HG02678 (cell line): ENCODE measurements at regions not wholly inside any gene's neighbourhood (a gene's known extent, or its start where the extent isn't known, plus 50 kb on each side); places are given as distances from the start of the nearest gene placed in this dataset.
"Not testable (repeated sequence)": the region's sequence is repeated elsewhere in the genome, so short reads cannot be mapped to it uniquely, and the experiment has no call there.

ENCODE experiments used
- ATAC-seq: cut with Tn5 transposase; IDR thresholded peaks from one replicate; pipeline ENCODE4 v1.9.1; 2021; ENCODE audit warnings: mild to moderate bottlenecking, moderate library complexity; ENCODE audit not compliant: unreplicated experiment

GRCh38 chr1:161454865-161455707, 50.2 kb upstream of the FCGR2A start:
- peak; percentile 16 for ATAC-seq

DNA sequence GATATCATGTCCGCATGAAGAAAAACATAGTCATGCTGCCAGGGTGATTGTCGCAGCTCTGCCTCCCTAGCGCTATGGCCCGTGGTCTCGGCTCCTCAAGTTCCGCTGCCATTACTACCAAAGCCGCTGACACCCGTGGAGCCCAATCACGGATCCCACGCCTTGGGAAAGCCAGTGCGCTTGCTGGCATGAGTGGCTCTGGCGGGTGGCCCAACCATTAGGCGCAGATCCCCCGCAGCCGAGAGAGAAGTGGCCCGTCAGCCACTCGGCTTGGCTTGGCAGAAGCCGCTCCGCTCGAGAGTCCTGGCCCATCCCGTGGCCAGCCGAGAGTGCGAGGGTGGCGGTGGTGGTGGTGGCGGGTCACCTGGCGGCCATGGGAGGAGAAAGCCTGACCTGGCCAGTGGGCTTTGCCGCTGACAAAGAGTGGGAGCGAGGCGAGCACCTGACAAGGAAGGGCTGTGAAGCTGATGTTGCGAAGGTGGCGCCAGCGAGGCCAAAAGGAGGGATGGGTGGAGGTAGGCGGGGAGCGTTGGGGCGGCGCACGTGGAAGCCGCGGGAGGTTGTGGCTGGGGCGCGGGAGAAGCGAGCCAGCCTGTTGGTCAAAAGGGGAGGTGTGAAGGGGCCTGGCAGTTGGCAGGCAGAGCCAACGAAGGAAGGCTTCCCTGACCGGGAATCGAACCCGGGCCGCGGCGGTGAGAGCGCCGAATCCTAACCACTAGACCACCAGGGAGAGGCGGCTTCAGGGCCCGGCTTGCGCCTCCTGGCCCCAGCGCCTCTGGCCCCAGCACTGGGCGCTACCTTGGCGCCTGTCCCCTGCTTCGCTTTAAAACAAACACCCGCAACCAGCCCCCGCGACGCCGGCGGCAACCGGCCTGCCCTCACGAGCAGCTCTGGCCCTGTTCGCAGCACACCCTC, 51.0 kb upstream of the FCGR2A start:
- peak; percentile 66 for ATAC-seq

DNA sequence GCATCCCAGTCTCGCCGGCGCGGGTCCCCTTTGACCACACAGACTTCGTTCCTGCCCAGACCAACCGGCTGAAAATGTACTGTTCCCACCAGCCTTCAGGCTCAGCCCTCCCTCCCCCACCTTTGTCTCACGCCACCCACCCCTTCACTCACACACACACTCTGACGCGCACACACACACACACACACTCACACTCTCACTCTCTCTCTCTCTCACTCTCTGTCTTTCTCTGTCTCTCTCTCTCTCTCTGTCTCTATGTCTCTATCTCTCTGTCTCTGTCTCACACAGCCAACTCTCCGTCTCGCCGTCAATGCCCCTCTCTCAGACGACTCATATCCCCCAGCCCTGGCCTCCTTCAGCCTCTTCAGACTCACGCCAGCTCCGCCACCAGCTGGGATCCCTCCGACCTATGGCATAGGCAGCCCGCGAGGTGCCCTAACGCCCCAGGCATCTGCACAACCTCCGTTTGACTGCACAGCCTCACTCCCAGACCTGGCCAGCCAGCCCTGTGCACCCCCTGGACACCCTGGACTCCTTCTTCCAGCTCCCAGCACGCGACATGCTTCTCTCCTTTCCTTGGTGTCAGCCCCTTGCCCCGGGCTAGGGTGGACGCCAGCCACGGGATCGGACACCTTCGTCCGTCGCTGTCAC, 53.4 kb upstream of the FCGR2A start:
- not testable (repeated sequence) for ATAC-seq

- peak; percentile 30 for ATAC-seq
Measured at GRCh38 chr1:161447760-161448332, 57.4 kb upstream of the FCGR2A start.

- ATAC-seq = peak; percentile 53
Measured at GRCh38 chr1:161447040-161447759, 58.1 kb upstream of the FCGR2A start.

DNA sequence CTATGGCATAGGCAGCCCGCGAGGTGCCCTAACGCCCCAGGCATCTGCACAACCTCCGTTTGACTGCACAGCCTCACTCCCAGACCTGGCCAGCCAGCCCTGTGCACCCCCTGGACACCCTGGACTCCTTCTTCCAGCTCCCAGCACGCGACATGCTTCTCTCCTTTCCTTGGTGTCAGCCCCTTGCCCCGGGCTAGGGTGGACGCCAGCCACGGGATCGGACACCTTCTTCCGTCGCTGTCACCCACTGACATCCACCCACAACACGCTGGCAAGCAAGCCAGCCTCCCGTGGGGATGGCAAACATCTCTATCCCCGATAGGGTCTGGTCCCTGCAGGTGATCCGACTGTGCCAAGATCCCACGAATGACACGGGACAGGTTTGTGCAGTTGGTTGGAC, 60.5 kb upstream of the FCGR2A start:
- not testable (repeated sequence) for ATAC-seq

DNA sequence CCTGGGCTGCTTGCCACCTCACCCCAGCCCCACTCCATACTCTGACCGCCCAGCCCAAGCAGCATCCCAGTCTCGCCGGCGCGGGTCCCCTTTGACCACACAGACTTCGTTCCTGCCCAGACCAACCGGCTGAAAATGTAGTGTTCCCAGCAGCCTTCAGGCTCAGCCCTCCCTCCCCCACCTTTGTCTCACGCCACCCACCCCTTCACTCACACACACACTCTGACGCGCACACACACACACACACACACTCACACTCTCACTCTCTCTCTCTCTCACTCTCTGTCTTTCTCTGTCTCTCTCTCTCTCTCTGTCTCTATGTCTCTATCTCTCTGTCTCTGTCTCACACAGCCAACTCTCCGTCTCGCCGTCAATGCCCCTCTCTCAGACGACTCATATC, 61.0 kb upstream of the FCGR2A start:
- ATAC-seq = not testable (repeated sequence)

DNA sequence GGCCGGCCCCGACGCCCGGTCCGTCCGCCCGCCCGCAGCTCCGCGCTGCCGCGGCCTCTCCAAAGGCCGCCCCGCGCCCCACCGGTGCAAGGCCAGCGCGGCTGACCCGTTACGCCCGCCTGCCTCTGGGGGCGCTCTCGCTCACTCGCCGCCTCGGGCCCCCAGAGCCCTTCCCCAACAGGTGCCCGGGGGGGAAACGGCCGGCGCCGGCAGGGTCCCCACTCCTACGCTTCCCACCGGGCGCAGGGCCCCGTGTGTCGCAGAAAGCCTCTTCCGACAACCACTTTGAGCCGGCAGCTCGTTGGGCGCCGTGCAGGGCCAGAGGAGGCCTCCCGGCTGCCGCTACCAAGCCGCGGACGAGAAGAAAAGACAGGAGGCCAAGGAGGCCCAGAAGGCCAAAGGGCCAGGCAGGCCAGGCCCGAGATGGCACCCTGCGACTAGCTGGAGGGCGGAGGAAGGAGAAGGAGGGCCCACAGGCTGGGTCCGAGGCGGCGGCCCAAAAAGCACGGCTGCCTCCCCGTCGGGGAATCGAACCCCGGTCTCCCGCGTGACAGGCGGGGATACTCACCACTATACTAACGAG, 64.9 kb upstream of the FCGR2A start:
- no peak for ATAC-seq

GRCh38 chr1:161439280-161440232, 65.7 kb upstream of the FCGR2A start:
- no peak for ATAC-seq

- not testable (repeated sequence) for ATAC-seq
Measured at GRCh38 chr1:161433191-161433590, 65.5 kb upstream of the CFAP126 start.

DNA sequence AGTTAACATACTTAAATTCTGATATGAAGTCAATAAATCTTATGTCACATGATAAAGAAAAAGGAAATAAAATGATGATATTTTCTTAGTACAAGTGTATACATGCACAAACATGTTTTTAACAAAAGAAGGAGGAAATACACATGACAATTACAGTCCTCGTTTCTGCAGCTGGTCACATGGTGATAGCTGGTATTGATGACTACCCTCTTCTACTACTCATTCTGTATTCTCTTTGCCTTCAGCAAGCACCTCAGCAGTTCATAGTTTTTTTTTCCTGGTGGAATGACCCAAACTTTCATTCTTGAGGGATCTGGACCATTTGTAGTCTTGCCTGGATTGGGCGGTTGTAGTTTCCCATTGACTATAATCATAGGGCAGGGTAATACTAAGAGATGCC, 64.4 kb upstream of the CFAP126 start:
- no peak for ATAC-seq

DNA sequence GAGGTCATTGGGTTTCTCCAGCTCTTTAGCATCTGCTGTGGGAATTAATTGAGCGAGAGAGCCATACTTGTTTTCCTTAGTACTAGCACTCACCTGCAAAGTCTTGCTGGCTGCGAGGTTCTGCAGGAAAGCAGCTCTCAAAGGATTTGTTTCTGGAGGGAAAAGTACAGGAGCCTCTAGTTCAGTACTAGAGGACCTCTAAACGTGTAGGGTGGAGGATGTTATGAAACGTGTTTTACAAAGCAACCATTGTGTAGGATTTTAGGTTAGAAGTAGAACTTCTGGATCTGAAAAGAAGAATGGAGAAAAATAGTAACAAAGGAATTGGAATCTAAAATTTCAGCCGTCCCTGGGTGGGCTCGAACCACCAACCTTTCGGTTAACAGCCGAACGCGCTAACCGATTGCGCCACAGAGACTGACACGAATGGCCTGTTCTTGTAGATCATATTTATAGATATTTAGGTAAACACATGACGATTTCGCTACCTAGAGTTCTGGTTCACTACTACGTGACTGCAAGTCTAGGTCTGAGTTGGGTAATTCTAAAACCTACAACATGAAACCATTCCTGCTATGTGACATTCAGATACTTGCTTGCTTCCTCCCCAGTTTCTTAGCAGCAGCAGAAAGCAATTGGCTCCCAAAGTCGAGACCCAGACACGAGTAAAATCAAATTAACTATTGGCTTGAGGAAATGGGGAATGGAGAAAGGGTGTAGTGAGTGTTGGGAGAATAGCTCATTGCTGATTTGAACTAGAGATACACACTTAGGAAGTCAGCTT, 60.2 kb upstream of the CFAP126 start:
- ATAC-seq = no peak

DNA sequence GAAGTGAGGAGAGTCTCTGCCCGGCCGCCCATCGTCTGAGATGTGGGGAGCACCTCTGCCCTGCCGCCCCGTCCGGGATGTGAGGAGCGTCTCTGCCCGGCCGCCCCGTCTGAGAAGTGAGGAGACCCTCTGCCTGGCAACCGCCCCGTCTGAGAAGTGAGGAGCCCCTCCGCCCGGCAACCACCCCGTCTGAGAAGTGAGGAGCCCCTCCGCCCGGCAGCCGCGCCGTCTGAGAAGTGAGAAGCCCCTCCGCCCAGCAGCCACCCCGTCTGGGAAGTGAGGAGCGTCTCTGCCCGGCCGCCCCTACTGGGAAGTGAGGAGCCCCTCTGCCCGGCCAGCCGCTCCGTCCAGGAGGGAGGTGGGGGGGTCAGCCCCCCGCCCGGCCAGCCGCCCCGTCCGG, 55.2 kb upstream of the CFAP126 start:
- not testable (repeated sequence) for ATAC-seq

GRCh38 chr1:161421456-161421855, 53.8 kb upstream of the CFAP126 start:
- peak; percentile 20 for ATAC-seq

GRCh38 chr1:161420763-161421455, 53.2 kb upstream of the CFAP126 start:
- no peak for ATAC-seq

DNA sequence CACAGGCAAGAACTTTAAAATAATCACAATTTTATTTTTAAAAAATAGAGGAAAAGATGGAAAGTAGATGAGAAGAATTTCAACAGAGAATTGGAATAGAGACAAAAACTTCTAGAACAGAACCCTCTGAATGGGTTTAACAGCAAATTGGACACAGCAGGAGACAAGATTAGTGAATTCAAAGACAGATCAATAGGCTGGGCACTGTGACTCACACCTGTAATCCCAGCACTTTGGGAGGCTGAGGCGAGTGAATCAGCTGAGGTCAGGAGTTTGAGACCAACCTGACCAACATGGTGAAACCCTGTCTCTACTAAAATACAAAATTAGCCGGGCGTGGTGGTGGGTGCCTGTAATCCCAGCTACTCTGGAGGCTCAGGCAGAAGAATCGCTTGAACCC, 49.9 kb upstream of the CFAP126 start:
- not testable (repeated sequence) for ATAC-seq
